Endothelial cell of umbilical vein (primary cell): ENCODE measurements at regions not wholly inside any gene's neighbourhood (a gene's known extent, or its start where the extent isn't known, plus 50 kb on each side); places are given as distances from the start of the nearest gene placed in this dataset.

Experiments used
- CTCF ChIP-seq, 2 donors: IDR thresholded peaks; 1 replicate in 1 of 2; 2 replicates in 1 of 2; pipeline ENCODE4 v1.5.1; 2011; ENCODE audit warnings: low read length in 2 of 2, mild to moderate bottlenecking in 2 of 2, moderate library complexity in 2 of 2, control low read depth in 1 of 2, inconsistent platforms in 1 of 2, low read depth in 1 of 2; ENCODE audit not compliant: insufficient read depth in 1 of 2; ENCODE audit errors: extremely low read depth in 1 of 2
- EZH2 ChIP-seq: IDR thresholded peaks from 2 replicates; pipeline ENCODE4 v1.6.1; 2012; ENCODE audit warnings: borderline replicate concordance, low read depth, mild to moderate bottlenecking, moderate library complexity, low read length, inconsistent platforms; ENCODE audit not compliant: severe bottlenecking
- FOS ChIP-seq: IDR thresholded peaks from 2 replicates; pipeline ENCODE4 v1.6.1; 2011; ENCODE audit warnings: mild to moderate bottlenecking, low read length, moderate library complexity, borderline replicate concordance; ENCODE audit not compliant: insufficient read depth
- JUN ChIP-seq: IDR thresholded peaks from 2 replicates; pipeline ENCODE4 v1.6.1; 2011; ENCODE audit warnings: borderline replicate concordance, low read depth; ENCODE audit not compliant: insufficient read length, insufficient read depth
- MAX ChIP-seq: IDR thresholded peaks from 2 replicates; pipeline ENCODE4 v1.6.1; 2011; ENCODE audit not compliant: insufficient read depth, insufficient read length
- MYC ChIP-seq: IDR thresholded peaks from one replicate; pipeline ENCODE4 v1.6.1; 2011; ENCODE audit warnings: mild to moderate bottlenecking, low read depth, low read length
- POLR2A ChIP-seq: IDR thresholded peaks from 2 replicates; pipeline ENCODE4 v1.6.1; 2012; ENCODE audit warnings: low read depth, mild to moderate bottlenecking, control low read depth, low read length
- POLR2AphosphoS5 ChIP-seq: IDR thresholded peaks from 2 replicates; pipeline ENCODE4 v1.6.1; 2012; ENCODE audit warnings: low read depth, mild to moderate bottlenecking, control low read depth, low read length, moderate library complexity; ENCODE audit not compliant: insufficient read depth

GRCh38 chr12:19869413-19869812 is 430.1 kb downstream of the AEBP2 start:
- TF ChIP-seq CTCF (IDR thresholded peaks at IDR 0.05; ENCODE audit: extremely low read depth in 1 of 2, insufficient read depth in 1 of 2, low read depth in 1 of 2, low read length in 2 of 2), result no peak
- TF ChIP-seq FOS, result no peak
- no peak for TF ChIP-seq POLR2A
- TF ChIP-seq POLR2AphosphoS5, result no peak
- TF ChIP-seq EZH2, result no peak
- no peak for TF ChIP-seq MAX
- no peak for TF ChIP-seq MYC
- no peak for TF ChIP-seq JUN
